Hematopoietic multipotent progenitor cell treated with erythropoietin and hydrocortisone succinate and interleukin-3 and kit ligand, for 15 days (in vitro differentiated cells): ENCODE measurements at regions not wholly inside any gene's neighbourhood (a gene's known extent, or its start where the extent isn't known, plus 50 kb on each side); places are given as distances from the start of the nearest gene placed in this dataset.

Experiments used
- DNase-seq: peaks from one replicate; pipeline ENCODE4 v3.0.0-alpha.2; 2015; ENCODE audit warnings: low spot score

- DNase-seq: no peak
Measured at GRCh38 chr21:31409831-31410487, 65.9 kb upstream of the TIAM1 start.

- no peak for DNase-seq
Measured at GRCh38 chr21:31408301-31409088, 64.4 kb upstream of the TIAM1 start.

DNA sequence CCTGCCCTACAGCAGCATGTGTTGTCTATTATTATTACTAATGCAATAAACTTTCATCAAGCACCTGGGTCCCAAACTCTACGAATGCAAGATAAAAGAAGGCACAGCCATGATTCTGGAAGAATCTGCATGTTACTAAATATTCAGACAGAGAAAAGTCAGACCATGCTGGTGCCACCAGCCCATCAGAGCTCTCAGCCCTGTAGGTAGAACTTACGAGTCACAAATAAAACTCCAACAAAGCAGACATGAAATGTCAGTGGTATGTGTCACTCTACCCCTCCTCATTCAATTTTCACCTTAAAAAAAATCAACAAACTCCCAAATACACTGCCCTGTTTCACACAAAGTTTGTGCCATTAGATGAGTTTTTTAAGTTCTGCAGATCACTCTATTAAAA lies 62.4 kb upstream of the TIAM1 start:
- no peak for DNase-seq

GRCh38 chr21:31405604-31406003 lies 61.5 kb upstream of the TIAM1 start:
- no peak for DNase-seq

DNA sequence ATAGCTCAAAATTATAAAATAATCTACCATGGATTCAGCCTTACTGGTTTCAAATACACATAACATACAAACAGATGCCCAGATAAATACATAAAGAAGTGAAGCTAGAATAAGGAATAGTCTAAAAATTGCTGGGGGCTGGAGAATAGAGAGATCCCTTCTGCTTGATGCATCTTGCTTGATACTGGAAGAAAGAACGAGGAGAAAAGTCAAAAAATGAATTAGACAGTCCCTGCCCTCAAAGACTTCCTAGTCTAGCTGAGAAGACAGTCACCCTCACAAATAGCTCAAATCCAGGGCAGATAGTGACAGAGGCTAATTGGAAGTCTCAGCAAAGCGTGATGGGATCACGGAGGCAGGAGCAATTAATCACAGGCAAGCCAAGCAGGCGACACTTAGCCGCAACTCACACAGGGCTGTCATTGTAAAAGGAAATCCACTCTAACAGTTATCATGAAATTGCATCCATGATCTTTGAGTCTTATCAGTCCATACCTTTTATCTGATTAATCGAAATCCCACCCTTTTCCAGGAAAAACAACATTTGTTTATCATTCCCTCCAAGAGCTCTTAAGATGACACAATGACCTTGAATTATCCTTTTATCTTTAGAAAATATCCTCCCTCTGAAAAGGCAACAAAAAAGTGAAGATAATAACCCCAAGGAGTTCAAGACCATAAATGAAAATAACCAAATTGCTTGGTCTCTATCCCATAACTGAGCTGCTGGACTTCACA lies 59.7 kb upstream of the TIAM1 start:
- no peak for DNase-seq

DNA sequence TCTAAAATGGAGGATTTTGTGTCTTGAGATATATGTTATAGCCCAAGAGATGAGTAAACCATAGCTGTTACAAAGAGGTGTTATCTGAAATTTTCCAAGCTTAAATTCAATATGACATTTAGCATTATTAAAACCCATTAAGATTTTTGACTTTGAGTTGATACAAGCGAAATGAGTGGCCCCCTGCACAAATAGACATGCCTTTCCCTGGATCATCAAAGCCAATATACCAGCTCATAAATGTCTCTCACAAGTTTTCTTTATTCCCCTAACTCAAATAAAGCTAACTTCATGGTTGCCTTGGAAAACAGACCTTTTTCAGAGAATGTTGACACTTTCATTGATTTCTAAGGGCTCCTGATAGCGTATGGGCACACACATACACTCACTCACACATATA lies 55.5 kb upstream of the TIAM1 start:
- DNase-seq: no peak

GRCh38 chr21:31398574-31398973 lies 54.5 kb upstream of the TIAM1 start:
- no peak for DNase-seq

DNA sequence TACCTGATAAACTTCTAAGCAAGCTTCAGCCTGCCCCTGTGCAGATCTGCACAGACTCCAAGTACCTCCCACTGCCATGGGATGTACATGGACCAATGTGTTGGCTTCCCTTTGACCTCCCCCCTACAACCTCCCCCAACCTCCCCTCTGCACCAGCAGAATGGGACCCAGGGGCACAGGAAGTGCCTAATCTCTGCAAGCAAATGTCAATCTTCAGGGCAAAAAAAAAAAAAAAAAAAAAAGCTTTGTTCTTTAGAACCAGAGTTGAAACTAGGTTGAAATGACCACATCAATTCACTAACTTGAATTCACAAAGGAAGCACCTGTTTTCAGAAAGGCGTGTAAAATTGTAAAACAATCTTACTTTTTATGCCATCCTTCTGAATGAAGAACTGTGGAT lies 53.9 kb upstream of the TIAM1 start:
- no peak for DNase-seq

DNA sequence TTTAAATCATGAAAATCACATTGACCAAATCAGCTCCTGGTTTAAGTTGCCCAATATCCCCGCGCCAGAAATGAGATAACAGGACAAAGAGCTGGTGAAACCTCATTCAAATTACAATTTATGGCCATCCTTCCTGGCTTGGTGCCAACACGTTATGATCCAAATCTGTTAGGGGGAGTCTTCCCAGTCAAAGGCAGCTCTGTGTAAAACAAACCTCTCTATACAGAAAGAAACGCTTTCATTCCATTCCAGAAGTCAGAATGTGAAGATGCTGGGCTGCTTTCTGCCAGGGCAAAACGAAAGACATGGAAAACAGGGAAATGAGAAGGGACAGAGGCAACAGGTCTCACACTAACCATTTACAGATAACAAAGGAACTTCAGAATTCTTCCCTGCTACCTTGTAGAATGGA lies 53.5 kb upstream of the TIAM1 start:
- no peak for DNase-seq

DNA sequence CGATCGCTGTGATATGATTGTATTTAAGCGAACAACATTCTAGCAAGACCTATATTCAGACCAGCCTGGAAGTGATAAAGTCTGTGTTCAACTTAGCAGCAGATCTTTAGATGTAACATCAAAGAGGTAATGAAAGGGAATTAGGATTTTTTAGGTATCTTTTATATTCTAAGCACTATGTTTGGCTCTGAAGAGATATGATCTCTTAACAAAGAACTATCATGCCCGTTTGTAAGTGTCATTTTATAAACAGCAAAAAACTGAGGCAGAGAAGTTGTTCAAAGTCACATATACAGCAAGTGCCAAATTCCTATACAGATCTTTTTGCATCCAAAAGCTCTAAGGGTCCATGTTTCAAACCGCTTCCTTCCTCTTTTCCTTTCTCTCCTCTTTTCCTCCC lies 53.0 kb upstream of the TIAM1 start:
- no peak for DNase-seq

GRCh38 chr21:31396399-31396798 lies 52.3 kb upstream of the TIAM1 start:
- no peak for DNase-seq

DNA sequence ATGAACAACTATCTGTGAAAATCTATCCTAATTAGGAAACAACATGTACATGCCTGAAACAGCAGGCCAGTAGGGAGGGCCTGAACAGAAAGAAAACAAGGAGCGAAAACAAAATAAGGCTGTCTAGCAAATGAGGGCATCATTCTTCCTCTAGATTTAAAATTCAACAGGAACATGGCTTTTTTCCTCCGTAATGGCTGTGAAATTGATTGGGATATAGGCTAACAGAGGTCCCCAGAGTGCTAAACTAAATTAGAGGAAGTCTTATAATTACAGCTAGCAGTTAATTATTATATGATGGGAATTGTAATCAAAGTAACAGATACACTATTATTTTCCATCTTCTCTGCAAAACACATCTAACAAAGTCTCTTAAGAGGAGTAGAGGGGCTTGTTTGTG lies 51.7 kb upstream of the TIAM1 start:
- DNase-seq: no peak

- no peak for DNase-seq
Measured at GRCh38 chr21:31395268-31395667, 51.2 kb upstream of the TIAM1 start.

- DNase-seq: no peak
Measured at GRCh38 chr21:31394309-31394708, 50.2 kb upstream of the TIAM1 start.
